Transverse colon (tissue), 4 donors: ENCODE measurements at regions not wholly inside any gene's neighbourhood (a gene's known extent, or its start where the extent isn't known, plus 50 kb on each side); places are given as distances from the start of the nearest gene placed in this dataset.

ENCODE experiments used
- CTCF ChIP-seq, 5 experiments: fragments of 200-600 bp in 3 of 5; fragments of 450-650 bp in 2 of 5; sonication (generic) in 3 of 5; IDR thresholded peaks; 1 replicate in 2 of 5; 2 replicates in 3 of 5; pipeline ENCODE4 v1.5.1; 2016 to 2017; ENCODE audit warnings: antibody characterized with exemption in 5 of 5, inconsistent platforms in 3 of 5, mild to moderate bottlenecking in 2 of 5, moderate library complexity in 1 of 5
- EP300 ChIP-seq: sonication (generic); formaldehyde crosslinking; IDR thresholded peaks from one replicate; pipeline ENCODE4 v1.6.1; 2017; ENCODE audit warnings: antibody characterized with exemption, low read depth
- POLR2A ChIP-seq: fragments of 450-650 bp; IDR thresholded peaks from one replicate; pipeline ENCODE4 v1.6.1; 2016; ENCODE audit warnings: antibody characterized with exemption, mild to moderate bottlenecking, moderate library complexity
- POLR2AphosphoS5 ChIP-seq, 3 donors: sonication (generic); formaldehyde crosslinking; IDR thresholded peaks; one replicate each; pipeline ENCODE4 v1.6.1; 2016; ENCODE audit warnings: antibody characterized with exemption in 3 of 3

GRCh38 chr1:93750955-93751354, 69.3 kb upstream of the BCAR3 start:
- no peak for TF ChIP-seq CTCF (IDR thresholded peaks at IDR 0.05)
- no peak for TF ChIP-seq POLR2AphosphoS5 (IDR thresholded peaks at IDR 0.05)
- no peak for TF ChIP-seq POLR2A
- TF ChIP-seq EP300: no peak
